ENCODE measurements at regions not wholly inside any gene's neighbourhood (a gene's known extent, or its start where the extent isn't known, plus 50 kb on each side); places are given as distances from the start of the nearest gene placed in this dataset.

GRCh38 chr6:105601541-105602236 lies 198.8 kb upstream of the PREP start:
- TF ChIP-seq CTCF (IDR thresholded peaks at IDR 0.05; ENCODE audit: low read depth, low read length, missing input control) (no peak), MAX (IDR thresholded peaks at IDR 0.05) (no peak), SP1 (IDR thresholded peaks at IDR 0.05) (no peak)
